ENCODE measurements at regions not wholly inside any gene's neighbourhood (a gene's known extent, or its start where the extent isn't known, plus 50 kb on each side); places are given as distances from the start of the nearest gene placed in this dataset.

DNA sequence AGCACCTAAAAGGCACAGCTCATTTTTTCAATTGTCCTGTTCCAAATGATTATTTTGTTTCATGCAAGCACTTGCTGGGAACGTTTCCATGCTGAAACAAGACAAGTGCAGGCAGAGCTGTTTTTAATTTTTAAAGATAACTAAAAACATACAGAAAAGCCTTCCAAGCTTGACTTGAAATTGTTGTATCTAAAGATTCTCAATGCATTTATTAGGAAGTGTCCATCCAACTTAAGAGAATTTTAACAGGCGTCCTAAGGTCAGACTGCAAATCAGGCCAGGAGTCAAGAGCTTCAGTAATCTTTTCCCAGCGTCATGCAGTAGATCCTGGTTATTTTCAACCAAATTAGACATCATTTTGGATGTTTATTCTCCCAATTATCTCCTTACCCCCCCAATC, 702.8 kb downstream of the KCNJ2 start:
- DNase-seq (ENCODE audit: low read depth) = no peak

DNA sequence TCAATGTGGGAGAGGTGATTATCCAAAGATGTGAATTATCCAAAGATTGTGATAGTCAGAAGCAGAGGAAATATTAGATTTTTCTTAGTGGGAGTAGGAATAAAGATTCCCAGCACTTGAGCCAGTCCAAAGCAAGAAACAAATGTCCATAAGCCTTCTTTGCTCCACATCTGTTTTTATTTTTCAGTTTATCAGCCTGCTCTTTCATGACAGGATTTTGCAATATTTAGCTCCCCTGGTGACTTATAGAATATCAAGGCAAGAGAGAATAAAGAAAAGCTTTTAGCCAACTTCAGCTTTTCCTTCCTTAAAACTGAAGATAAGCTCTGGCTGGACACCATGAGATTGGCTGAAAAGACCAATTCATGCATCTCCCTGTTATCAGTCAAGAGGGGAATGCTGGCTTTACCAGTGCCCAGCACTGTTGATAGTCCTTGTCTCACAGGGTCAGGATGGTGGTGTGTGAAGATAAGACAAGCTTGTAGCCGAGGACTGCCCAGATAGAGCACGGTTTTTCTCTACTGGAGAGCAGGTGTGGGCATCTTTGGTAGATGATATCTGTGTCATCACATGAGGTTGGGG, 706.5 kb downstream of the KCNJ2 start:
- no peak for DNase-seq (ENCODE audit: low read depth)

DNA sequence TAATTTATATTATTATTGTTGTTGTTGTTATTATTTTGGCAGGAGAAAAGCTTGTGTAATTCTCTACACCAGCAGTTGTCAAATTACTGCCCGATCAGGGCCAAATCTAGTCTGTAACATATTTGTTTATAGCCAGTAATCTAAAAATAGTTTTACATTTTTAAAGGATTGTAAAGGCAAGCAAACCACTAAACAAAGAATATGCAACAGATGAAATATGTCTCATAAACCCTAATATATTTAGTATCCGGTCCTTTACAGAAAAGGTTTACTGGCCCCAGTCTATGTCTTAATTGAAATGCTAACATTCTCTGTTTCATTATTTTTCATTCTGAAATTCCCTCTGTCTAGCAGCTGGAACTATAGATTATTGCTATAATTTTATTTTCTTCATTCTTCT, 709.5 kb downstream of the KCNJ2 start:
- DNase-seq (ENCODE audit: low read depth) = no peak

DNA sequence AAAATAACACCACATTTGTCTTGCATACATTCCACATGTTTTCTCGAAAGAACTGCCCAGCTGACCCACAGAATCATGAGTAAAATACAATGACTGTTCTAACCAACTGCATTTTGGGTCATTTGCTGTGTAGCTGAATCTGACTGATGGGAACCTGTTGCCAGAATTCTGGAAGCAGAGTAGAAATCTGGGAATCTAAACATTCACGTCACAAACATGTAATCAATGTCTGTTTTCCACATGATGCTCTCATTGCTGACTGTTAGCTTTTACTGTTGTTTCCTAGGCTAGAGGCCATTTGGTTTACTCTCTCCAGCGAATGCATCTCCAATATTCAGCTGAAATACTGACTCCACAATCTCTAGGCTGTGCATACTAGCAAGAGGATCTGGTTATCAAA, 710.1 kb downstream of the KCNJ2 start:
- no peak for DNase-seq (ENCODE audit: low read depth)

DNA sequence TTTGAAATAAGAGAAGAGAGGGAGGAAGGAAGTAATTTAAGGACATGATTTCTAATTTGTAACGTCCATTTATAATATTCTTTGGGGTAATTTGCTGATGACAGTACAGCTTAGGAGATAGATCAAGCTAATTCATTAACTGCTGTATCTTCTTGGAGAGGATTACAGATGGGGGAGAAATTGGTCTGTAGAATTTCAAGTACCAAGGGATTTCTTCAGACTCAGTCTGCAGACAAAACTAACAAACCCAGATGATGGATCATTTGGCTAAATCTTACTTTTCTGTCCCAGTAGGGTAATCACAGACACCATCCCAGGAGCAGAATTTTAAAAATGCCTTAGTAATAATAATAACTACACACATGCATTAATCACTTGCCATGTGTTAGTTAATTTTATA, 711.8 kb downstream of the KCNJ2 start:
- no peak for DNase-seq (ENCODE audit: low read depth)

DNA sequence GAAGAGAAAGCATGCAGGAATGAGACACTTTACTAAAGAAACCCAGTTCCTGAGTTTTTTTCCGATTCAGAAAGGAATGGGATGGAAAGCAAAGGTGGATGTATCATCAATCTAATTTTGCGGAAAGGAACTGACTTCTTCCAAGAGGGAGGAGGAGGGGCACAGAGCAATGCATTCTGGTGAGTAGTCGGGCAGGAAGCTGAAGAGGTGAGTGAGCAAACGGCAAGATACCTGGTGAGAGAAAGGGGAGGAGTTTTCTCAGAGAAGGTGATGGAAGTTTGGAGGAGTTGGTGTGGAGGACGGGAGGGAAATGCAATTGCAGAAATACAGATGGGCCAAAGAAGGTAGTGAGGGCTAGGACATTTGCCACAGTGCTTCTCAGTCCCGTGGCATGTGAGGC, 713.2 kb downstream of the KCNJ2 start:
- no peak for DNase-seq (ENCODE audit: low read depth)

DNA sequence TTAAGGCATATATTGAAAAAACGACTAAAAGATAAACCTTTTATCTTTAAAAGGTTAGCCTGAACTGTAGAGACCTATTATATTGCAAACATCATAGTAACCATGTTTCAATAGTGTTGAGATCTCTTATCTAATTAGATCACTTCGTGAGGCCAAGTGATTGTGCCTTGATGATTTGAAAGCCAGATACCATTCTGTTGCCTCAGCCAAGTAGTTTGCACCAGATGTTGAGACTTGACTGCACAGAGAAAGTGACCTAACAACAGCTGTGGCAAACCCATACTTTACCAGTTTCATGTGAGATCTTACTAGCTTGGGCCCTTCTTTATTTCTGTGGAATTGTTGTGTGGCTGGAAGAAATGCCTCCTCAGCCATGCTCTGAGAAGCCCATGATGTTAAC, 717.3 kb downstream of the KCNJ2 start:
- no peak for DNase-seq (ENCODE audit: low read depth)

DNA sequence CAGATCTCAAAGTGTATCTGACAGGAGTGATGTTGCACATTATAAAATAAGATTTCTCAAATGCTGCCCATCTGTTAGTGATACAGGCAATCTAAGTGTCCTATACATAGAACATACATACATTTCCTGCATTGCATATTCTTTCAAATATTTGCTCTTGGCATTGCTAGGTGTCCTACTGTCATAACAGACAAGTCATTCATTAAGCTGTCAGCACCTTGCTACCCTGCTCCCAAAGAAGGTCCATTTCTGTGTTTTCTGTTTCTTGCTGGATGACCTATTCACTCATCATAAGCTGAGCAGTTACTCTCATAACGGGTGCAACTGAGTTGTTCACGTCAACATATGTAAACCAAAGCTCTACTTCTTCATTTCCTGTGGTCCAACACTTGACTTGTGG, 719.0 kb downstream of the KCNJ2 start:
- DNase-seq (ENCODE audit: low read depth) = no peak

DNA sequence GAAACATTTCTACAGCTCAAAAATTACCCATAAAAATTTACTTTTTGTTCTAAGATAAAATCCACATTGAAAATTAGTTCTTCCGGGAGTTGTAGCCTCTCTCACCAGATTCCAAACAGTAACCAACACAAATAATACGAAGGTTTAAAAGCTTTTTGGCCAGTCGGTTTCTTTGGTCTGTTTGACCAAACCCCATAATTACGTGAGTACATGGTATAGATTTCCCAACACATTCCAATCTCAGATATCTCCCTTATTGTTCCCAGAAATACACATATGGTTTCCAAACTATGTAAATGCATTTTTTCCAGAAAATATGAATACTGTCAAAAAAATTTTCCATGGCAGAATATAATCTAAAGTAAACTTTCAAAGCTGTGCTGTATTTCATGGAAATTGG, 722.0 kb downstream of the KCNJ2 start:
- no peak for DNase-seq (ENCODE audit: low read depth)

DNA sequence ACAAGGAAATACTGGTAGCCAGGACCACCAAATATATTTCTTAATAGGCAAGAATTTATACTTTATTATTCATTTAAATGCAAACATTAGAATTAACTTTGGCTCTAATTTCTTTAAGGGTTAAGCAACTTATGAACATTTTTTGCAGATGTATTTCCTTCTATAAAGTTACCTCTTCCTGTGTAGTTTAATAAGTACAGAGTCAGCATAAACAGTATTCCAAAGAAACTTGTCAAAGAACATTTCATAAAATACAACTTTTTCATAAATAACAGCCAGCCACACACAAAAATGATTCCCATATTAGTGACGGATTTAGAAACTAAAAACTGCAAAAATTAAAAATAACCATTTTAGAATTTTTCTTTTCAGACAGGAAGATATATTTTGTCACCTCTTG, 723.2 kb downstream of the KCNJ2 start:
- no peak for DNase-seq (ENCODE audit: low read depth)

DNA sequence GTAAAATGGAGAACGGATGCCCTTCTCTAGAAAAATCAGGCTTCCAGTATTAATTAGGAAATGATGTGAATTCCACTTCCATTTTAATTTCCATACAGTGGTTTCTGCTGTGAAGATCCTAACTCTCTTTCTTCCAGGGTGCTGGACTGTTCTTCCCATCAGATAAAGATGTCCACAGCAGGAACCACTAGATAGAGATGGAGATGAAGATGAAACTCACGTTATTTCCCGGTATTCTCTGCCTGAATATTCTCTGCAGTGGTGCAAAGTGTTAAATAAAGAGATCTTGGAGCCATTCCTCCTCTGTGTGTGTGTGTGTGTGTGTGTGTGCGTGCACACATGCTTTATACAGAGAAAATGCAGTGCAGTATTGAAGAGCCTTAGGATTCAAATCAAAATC, 727.5 kb downstream of the KCNJ2 start:
- no peak for DNase-seq (ENCODE audit: low read depth)

DNA sequence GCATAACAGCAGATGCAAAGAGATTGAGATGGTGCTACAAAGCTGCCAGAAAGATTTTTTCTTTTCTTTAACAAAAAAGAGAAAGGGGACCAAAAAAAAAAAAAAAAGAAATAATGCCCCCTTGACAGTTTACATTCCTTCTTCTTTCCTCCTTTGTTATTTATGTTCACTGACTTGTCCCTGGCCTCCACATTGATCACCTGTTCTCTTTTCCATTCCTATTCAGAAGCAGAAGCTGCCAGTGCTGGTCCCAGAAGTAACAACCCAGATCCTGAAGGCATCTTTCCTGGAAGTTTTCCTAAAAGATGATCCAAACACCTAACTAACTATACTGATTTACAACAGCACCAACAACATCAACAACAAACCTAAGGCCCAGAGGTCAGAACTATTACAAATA, 728.1 kb downstream of the KCNJ2 start:
- no peak for DNase-seq (ENCODE audit: low read depth)

DNA sequence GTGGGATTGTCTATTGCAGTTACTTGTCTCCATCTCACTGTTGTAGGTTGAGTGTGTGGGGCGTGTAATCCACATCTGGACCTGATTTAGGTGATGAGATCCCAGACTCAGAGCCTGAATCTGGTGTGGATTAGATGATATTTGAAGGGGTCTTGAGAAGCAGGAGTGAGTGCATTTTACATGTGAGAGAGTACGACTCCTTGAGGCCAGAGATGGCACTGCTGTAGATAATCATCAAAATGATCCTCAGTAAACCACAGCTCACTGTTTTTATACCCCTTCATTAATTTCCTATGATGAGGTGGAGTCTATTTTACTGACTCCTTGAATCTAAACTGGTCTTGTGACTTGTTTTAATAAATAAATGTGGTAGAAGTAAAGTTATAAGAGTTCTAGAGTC, 732.5 kb downstream of the KCNJ2 start:
- DNase-seq (ENCODE audit: low read depth) = no peak

DNA sequence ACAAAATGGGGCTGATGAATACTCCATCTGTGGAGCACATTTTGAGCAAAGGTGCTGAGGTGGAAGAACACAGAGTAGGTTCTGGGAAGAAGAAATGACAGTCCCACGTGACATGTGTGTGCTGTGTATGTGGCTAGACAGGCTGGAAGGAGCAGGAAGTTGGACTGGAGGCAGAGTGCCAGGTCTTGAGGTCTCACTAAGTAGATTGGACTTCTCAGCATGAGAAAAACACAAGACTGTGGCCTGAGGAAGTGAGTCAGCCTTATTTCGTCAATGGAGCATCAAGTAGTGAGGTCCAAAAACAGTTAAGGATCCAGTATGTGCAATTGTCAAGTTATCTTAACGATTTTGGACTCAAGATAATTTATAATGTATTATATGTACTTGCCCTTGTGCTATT, 736.5 kb downstream of the KCNJ2 start:
- peak; percentile 44 for DNase-seq (ENCODE audit: low read depth)

DNA sequence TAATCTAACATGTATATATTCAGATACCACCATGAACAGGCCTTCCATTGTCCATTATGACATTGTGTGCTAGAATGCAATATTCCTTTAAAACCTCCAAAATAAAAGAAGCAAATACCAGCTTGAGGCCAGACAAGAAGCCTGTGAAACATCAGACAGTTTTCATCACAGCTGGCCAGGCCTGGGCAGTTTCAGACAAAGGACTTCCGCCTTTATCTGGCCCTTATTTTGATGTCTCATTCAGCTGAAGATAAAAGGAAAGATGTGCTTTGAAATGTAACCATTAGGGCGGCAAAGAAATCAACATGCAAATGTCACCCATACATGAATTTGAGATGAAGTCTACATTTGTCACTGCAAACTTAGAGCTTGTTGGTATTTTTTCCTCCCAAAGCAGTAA, 737.5 kb downstream of the KCNJ2 start:
- no peak for DNase-seq (ENCODE audit: low read depth)

DNA sequence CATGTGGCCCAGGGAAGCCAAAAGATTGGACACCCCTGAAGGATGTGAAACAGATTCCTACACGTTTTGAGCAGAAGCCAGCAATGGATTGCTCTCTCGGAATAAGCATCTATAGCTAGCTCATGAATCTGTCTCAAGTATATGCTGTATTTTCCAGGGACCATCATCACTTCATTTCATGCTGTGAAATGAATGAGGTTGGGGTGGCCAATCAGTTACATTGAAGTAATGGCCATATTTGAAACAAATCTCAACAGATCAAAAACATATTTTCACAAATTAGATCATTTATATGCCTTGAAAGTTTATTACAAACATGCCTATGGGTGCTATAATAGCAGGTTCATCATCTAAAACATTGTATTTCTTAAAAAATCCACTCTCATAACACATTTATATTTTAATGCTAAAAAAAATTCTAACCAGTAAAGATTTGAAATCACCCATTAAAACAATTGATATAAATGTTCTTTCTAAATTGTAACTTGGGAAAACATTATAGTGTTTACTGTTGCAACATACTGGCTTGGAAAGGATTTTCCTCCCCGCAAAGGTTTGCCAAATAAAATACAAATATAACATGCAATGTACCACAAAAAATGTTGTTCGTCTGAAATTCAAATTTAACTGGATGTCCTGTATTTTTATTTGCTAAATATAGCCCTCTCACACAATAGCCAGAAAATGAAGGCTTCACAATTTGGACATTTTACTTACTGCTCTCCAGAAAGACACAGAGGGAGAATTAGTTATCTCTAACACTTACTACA, 743.6 kb downstream of the KCNJ2 start:
- peak; percentile 8 for DNase-seq (ENCODE audit: low read depth)

DNA sequence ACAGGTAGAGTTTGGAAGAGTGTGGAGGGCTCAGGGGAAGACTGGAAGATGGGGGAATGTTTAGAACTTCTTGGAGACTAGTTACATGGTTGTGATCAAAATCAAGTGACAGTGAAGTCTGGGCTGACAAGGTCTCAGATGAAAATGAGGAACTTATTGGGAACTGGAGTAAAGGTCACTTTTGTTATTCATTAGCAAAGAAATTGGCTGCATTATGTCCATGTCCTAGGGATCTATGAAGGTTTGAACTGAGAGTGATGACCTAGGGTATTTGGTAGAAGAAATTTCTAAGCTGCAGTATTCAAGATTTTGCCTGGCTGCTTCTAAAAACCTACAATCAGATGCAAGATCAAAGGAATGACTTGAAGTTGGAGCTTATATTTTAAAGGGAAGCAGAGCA, 747.1 kb downstream of the KCNJ2 start:
- no peak for DNase-seq (ENCODE audit: low read depth)

DNA sequence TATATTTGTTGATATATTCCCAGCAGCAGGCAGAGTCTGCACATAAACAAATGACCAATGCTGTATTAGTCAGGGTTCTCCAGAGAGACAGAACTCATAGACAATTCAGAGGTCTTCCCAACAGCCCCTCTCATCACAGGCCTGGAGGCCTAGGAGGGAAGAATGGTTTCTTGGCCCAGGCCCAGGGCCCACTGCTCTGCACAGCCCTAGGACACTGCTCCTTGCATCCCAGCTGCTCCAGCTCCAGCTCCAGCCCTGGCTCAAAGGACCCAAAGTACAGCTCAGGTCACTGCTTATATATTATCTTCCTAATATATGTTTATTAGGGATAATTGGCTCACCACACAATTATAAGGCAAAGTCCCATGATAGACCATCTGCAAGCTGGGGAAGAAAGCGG, 749.9 kb downstream of the KCNJ2 start:
- no peak for DNase-seq (ENCODE audit: low read depth)

DNA sequence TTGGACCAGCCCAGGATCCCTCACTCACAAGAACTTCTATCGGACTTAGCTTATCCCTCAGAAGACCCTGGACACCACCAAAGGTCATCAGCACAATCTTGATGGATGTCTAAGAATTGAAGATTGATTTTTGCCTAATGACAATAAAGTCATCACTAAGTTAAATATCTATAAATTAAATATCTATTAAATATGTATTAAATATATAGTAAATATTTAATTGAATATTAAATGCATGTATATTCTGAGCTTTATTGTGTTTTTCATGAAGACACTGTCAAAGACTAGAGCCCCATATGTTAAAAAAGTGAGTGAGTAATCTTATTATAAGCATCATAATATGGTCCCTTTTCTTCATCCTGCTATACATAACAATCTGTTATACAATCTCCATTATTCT, 751.1 kb downstream of the KCNJ2 start:
- no peak for DNase-seq (ENCODE audit: low read depth)

DNA sequence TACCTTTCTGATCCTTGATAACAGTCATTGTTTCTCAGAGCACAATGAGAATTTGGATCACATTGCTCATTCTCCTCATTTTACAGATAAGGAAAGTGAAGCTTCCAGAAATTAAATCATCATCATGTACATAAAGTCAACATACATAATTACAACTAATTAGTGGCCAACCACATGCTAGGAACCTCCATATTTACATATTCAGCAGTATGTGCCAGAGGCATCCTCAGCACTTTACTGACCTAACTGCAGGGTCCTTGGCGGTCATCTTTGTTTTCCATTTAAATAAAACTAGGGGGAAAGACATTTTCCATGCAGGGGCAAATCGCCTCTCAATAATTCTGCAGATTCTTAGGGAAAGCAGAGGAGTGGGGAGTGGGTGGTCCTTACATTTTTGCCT, 752.9 kb downstream of the KCNJ2 start:
- DNase-seq (ENCODE audit: low read depth) = no peak

DNA sequence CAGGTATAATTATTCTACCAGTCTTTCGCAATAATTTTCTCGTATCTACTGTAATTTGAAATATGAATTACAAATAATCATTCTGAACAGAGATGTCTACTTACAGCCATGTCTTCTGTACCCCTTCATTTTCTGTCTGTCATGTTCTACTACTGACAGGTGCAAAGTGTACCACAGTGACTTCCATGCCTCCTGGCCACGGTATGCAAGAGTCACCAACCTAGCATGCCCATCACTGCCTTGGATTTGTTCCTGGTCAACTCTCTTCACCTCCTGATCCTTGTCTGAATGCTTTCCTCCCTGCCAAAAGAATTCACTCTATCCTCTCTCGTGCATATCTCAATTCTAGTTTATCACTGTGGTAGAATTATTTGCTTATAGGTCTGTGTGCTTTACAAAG, 755.4 kb downstream of the KCNJ2 start:
- no peak for DNase-seq (ENCODE audit: low read depth)

DNA sequence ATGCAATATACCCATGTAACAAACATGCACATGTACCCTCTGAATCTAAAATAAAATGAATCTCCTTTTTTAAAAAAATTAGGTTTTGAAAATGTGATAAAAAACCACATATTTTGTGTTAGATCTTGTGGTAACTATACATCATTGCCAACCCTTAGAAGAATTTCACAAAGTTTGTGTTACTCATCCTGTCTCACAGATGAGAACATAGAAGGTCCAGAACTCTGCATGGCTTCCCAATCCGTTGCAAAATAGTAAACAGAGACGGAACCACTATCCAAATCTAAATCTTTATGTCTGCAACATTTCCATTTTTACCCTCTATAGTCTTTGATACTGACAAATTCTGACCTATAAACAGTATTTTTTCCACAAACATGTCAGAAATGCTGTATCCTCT, 759.9 kb downstream of the KCNJ2 start:
- DNase-seq (ENCODE audit: low read depth) = no peak

DNA sequence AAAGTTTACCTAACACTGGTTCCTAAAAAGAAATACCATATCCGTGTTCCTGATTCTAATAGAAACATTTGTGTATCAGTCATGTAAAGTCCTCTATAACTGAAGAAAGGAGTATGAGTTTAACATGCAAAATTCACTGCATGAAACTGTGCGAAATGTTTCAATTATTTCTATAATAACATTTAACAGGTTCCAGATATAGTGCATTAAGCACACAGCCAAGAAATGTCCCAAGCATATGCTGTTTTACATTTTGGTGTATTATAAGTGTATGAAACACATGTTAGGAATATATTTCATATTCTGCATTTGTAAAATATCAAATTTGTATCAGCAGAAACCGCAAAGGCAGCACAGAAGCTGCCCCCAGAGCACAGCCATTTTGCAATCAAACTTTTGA, 764.9 kb downstream of the KCNJ2 start:
- no peak for DNase-seq (ENCODE audit: low read depth)

DNA sequence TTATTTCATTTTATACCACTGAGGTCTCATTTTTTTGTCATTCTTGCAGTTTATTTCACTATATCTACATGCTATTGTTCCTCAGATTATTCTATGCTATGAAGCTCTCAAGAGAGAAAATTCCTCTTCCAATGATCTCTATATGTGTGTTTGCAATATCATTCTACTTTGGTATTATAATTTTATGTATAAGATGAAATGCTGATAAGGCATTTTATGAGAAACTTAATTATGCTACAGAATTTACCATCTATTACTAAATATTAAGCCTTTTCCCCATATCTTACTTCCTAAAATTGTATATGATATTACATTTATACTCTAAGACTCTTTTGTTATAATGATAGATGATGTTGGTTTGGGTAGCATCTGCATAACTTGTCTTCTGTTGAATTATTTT, 765.5 kb downstream of the KCNJ2 start:
- no peak for DNase-seq (ENCODE audit: low read depth)
